ENCODE measurements at regions not wholly inside any gene's neighbourhood (a gene's known extent, or its start where the extent isn't known, plus 50 kb on each side); places are given as distances from the start of the nearest gene placed in this dataset.

GRCh38 chr1:88035578-88035977 lies 648.5 kb upstream of the PKN2 start:
- TF ChIP-seq CTCF (IDR thresholded peaks at IDR 0.05) (no peak), POLR2A (IDR thresholded peaks at IDR 0.05) (no peak)
- WGBS, 2 donors, result 64 to 68% methylated on average over 8 of the region's 8 CpGs
- H3K4me3 ChIP-seq (ENCODE audit: low read depth, poor library complexity, severe bottlenecking), result no peak overlapping the region
- DNase-seq (ENCODE audit: low spot score in 2 of 2), result no peak
- intact Hi-C loops (cut with DNase I; ENCODE audit: low total_unique reads), result no loop called here

GRCh38 chr1:88036345-88037014 lies 647.6 kb upstream of the PKN2 start:
- intact Hi-C loops (cut with DNase I; ENCODE audit: low total_unique reads), result no loop called here
- DNase-seq (ENCODE audit: low spot score in 2 of 2), result no peak
- no peak overlapping the region for H3K4me3 ChIP-seq (ENCODE audit: low read depth, poor library complexity, severe bottlenecking)
- TF ChIP-seq CTCF (IDR thresholded peaks at IDR 0.05) (no peak), POLR2A (IDR thresholded peaks at IDR 0.05) (no peak)
- WGBS, 2 donors, result 52 to 60% methylated on average over 8 to 12 of the region's 12 CpGs

GRCh38 chr1:88039240-88039639 lies 644.8 kb upstream of the PKN2 start:
- intact Hi-C loops (cut with DNase I; ENCODE audit: low total_unique reads), result no loop called here

GRCh38 chr1:88043834-88044233 lies 640.2 kb upstream of the PKN2 start:
- no peak for DNase-seq (ENCODE audit: low spot score in 2 of 2)
- intact Hi-C loops (cut with DNase I; ENCODE audit: low total_unique reads), result no loop called here
- TF ChIP-seq CTCF (IDR thresholded peaks at IDR 0.05), result no peak
- TF ChIP-seq POLR2A (IDR thresholded peaks at IDR 0.05), result no peak
- H3K4me3 ChIP-seq (ENCODE audit: low read depth, poor library complexity, severe bottlenecking), result no peak overlapping the region

More at GRCh38 chr1:88039240-88039639, 644.8 kb upstream of the PKN2 start:
- no peak overlapping the region for H3K4me3 ChIP-seq (ENCODE audit: low read depth, poor library complexity, severe bottlenecking)
- 86 to 100% methylated on average over 1 of the region's 1 CpG for WGBS, 2 donors
- TF ChIP-seq CTCF (IDR thresholded peaks at IDR 0.05) (no peak), POLR2A (IDR thresholded peaks at IDR 0.05) (no peak)
- no peak for DNase-seq (ENCODE audit: low spot score in 2 of 2)

- TF ChIP-seq CTCF (IDR thresholded peaks at IDR 0.05) (no peak), POLR2A (IDR thresholded peaks at IDR 0.05) (no peak)
- intact Hi-C loops (cut with DNase I; ENCODE audit: low total_unique reads), result no loop called here
- WGBS, 2 donors, result 81 to 86% methylated on average over 1 of the region's 1 CpG
- no peak for DNase-seq (ENCODE audit: low spot score in 2 of 2)
- no peak overlapping the region for H3K4me3 ChIP-seq (ENCODE audit: low read depth, poor library complexity, severe bottlenecking)
Measured at GRCh38 chr1:88052167-88052566, 631.9 kb upstream of the PKN2 start.

GRCh38 chr1:88053065-88053464 lies 631.0 kb upstream of the PKN2 start:
- H3K4me3 ChIP-seq (ENCODE audit: low read depth, poor library complexity, severe bottlenecking), result no peak overlapping the region
- no peak for TF ChIP-seq CTCF (IDR thresholded peaks at IDR 0.05)
- TF ChIP-seq POLR2A (IDR thresholded peaks at IDR 0.05), result no peak
- intact Hi-C loops (cut with DNase I; ENCODE audit: low total_unique reads), result no loop called here
- DNase-seq (ENCODE audit: low spot score in 2 of 2), result no peak
- WGBS, 2 donors, result 80 to 93% methylated on average over 2 of the region's 2 CpGs

Data from lower leg skin (tissue), 4 donors.